ENCODE measurements at regions not wholly inside any gene's neighbourhood (a gene's known extent, or its start where the extent isn't known, plus 50 kb on each side); places are given as distances from the start of the nearest gene placed in this dataset.

GRCh38 chr5:89759802-89760201 is 649.8 kb downstream of the CETN3 start:
- TF ChIP-seq POLR2A (IDR thresholded peaks at IDR 0.05) (no peak), CTCF (IDR thresholded peaks at IDR 0.05) (no peak)
